HG02885 (cell line): ENCODE measurements at regions not wholly inside any gene's neighbourhood (a gene's known extent, or its start where the extent isn't known, plus 50 kb on each side); places are given as distances from the start of the nearest gene placed in this dataset.

Experiments
- ATAC-seq: cut with Tn5 transposase; IDR thresholded peaks from one replicate; pipeline ENCODE4 v1.9.1; 2021; ENCODE audit warnings: mild to moderate bottlenecking; ENCODE audit not compliant: unreplicated experiment, poor library complexity

DNA sequence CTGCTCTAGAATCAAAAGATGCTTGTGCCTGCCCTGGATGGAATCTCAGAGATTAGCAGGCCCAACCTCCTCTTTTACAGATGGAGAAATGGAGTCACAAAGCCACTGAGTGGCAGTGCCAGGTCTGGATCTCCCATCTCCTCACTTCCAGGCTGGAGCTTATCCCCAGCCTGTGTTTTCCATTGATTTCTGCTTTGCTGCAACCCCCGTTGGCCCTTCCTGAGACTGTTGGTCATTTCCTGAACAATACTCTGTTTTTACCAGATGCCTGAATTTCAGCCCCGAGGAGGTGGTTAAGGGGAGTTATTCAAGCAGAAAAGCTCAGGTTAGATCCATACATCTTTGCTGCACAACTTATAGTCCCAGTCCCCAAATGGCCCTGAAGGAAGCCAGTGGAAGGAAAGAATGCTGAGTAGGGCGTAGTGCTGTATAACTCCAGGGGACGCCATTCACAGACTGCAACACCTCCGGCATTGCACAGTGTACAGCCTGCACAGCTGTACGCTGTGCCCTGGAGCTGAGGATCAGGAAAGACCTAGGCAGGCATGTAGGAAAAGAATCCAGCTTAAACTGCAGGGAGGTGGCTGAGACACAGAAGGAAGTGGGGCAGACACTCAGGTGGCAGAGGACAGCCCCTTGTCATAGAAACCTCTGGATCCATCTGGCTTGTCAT, 77.5 kb downstream of the RPLP1 start:
- no peak for ATAC-seq

DNA sequence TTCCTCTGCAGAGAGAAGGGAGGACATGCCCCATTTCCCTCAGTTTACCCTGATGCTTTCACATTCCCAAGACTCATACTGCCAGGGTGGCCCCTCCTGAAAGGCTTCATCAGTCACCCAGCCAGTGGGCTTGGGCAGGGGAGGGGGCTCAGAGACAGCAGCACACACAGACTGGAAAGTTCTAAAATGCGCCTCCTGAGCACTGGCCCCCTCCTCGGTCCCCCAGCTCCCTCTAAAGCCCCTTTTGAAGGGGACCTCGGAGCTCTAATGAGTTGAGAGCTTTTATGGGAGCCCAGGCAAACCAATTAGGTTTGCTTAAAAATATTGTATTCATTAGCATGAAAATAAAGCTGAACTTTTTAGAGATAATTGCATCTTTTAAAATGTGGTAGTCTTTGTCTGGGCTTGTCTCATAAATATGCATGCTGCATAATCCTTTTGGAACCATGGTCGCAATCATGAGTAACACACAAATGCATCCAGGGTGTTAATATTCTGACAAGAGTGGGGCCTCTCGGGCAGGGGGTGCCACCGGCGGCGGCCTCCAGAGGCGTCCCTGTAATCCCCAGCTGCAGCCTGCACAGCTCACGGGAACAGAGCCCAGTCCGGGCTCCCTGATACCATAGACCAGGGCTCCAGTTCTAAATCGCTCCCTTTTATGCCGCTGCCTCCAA, 78.5 kb downstream of the RPLP1 start:
- no peak for ATAC-seq

- no peak for ATAC-seq
Observed at GRCh38 chr15:69531665-69532027, 79.0 kb downstream of the RPLP1 start.

- no peak for ATAC-seq
Observed at GRCh38 chr15:69532066-69532465, 79.4 kb downstream of the RPLP1 start.

DNA sequence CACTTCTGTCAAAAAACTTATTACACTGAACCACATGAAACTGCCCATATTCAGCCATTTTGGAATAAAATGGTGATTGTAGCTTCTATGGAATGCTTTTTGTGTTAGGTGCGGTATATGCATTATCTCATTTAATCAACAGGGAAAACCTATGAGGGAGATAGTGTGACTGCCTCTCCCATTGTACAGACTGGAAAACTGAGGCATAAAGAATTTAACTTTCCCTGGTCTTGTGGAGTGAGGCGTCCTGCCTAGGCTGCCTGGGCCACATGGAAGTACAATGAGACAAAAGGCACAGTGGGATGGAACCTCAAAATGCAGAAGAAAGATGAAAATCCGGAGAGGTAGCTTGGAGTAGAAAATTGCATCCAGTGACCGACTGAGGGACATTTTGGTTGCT, 80.2 kb downstream of the RPLP1 start:
- ATAC-seq = no peak

DNA sequence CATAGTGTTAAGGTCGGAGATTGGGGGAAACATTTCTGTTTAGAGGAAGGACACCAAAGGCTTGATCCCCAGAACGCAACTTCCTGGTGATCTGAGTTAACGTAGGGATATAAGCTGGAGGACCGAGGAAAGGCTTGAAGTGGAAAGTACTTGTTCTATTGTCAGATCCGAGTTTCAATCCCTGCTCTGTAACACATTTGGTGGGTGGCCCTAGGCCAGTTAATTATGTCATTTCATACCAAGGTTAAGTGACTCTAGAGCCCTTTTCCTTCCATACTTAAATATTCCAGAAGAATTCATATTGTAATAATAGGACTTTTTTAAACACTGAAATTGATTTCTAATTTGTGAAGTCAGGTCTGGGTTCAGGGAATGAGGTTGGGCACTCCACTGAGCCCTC, 80.9 kb downstream of the RPLP1 start:
- ATAC-seq = no peak

DNA sequence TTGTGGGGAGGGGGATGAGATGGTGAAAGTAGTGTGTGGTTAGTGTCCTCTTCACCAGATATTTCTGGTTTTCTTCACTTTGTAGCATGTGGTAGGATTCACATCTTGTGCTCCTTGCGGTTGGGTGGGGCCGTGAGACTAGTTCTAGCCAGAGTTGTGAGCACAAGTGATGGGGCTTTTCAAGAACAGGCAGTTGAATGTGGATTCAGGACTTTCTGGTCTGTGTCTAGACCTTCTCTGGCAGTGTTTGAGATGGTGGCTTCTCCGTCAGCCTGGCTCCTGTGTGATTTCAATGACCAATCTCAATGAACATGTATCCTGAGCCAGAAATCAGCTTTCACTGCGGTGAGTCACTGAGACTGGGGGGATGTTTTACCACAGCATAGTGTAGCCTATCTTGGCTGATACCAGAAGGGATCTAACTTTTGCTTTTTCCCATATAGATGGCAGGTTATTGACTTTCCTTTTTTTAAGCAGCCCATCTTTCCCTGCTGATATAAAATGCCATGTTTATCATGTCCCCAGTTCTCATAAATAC, 82.6 kb downstream of the RPLP1 start:
- no peak for ATAC-seq

DNA sequence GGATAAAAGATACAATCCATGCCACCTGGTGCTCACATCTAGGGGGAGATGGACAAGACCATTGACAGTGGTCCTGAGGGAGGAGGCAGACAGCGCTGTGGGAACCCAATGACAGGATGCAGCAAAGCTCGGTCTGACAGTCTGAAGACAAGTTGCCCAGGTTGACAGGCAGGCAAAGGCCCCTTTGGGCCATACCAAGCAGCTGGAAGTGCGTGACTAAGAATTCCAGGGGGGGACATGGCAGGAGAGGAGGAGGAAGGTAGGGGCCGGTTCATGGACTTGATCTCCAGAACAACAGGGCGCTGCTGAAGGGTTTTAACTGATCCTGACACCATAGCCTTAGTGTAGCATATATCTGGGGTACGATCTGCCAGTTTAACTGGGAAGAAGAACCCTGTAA, 83.4 kb downstream of the RPLP1 start:
- no peak for ATAC-seq

DNA sequence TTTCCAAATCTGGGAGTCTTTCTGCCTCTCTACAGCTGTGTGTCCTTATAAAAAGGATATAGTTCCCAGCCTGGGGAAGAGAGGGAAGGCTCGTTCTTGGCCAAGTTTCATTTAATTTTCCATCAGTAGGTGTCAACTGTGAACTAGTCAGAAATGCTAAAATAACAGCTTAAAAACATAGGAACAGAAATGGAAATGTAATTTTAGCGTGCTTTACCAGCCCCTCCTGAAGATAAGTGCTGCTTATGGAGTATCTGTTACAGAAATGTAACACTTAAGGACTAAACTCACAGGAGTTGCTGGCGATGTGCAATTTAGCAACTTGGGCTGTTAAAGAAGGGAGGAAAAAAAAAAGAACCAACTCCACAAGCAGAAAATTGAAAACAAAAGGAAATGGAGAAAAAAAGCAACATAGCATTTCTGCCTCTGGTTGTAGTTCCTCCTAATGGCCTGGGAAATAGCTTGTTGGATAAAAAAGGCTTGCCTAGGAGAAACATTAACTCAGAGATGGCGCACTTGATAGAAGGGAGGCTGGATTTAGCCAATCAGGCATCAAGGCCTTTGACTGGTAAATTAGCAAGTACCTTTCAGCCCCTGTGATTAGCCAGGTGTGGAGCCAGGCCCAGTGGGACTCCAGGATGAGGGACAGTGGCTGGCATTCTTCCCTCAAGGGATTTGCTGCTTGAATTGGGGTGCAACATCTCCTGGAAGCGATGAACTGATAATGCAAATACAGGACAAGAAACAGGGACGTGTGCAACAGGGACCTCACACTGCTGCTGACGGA, 84.3 kb downstream of the RPLP1 start:
- ATAC-seq = no peak

DNA sequence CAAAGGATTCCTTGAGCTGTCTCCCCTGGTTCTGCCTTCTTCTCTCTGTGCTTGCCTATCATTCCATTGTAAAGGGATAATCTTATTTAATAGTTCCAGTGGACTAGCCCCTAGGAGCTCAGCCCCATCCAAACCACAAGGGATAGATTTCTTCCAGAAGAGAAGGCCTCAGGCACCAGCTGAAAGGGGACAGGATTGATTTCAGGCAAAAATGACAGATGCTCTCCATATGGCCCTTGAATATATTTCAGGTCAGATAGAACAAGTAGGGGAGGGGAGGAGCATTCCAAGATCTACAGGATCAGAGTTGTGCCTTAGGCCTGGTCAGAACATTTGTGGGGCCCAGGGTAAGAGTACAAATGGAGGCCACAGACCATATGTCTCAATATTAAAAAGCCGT, 85.3 kb downstream of the RPLP1 start:
- ATAC-seq = no peak

- no peak for ATAC-seq
Observed at GRCh38 chr15:69538379-69538778, 85.8 kb downstream of the RPLP1 start.

- ATAC-seq = no peak
Observed at GRCh38 chr15:69539345-69539744, 86.7 kb downstream of the RPLP1 start.

- ATAC-seq = no peak
Observed at GRCh38 chr15:69540622-69541021, 88.0 kb downstream of the RPLP1 start.

GRCh38 chr15:69542028-69542427, 89.4 kb downstream of the RPLP1 start:
- no peak for ATAC-seq

- no peak for ATAC-seq
Observed at GRCh38 chr15:69543681-69544364, 91.2 kb downstream of the RPLP1 start.

- no peak for ATAC-seq
Observed at GRCh38 chr15:69544365-69545113, 91.9 kb downstream of the RPLP1 start.

DNA sequence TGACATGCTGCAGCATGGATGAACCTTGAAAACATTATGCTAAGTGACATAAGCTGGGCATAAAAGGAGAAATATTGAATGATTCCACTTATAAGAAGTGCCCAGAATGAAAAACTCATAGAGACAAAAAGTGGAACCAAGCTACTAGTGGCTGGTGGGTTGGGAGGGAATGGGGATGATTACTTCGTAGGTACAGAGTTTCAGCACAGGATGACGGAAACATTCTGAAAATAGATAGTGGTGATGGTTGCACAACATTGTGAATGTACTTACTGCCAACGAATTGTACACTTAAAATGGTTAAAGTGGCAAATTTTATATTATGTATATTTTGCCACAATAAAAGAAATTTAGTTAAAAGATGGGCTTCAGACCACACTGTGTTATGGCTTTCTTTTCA, 93.6 kb downstream of the RPLP1 start:
- no peak for ATAC-seq

DNA sequence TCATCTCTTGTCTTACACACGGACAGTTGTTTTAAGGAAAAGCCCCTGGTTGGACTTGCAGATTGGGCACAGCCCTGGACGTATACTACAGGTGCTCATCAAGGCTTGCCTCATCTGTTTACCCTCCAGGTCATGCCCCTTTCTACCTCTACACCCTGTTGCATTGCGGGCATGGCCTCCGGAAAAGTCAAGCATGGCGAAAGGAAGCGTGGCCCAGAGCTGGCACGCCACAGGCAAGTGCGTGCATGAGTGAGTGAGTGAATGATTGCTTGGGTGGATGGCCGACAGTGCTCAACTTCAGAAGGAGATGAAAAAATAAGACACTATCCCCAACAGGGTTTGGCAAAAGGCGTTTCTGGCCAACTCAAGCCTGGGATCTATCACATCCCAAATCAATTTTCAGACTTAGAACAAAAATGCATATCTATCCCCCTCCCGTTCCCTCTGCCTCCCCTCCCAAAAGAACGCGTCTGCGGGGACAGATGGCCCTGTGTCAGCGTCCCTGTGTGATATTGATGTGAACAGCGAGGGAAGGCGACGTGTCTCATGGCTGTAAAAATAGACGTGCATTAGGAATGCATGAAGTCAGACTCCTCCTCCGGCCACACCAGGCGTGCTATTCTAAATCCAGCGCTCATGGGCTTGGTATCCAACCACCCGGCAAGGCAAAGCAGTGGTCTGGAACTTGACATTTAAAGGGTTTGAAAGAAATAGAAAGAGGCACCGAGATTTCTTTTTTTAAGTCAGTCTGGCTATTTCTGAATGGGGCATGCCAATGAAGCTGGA, 96.0 kb downstream of the RPLP1 start:
- no peak for ATAC-seq

DNA sequence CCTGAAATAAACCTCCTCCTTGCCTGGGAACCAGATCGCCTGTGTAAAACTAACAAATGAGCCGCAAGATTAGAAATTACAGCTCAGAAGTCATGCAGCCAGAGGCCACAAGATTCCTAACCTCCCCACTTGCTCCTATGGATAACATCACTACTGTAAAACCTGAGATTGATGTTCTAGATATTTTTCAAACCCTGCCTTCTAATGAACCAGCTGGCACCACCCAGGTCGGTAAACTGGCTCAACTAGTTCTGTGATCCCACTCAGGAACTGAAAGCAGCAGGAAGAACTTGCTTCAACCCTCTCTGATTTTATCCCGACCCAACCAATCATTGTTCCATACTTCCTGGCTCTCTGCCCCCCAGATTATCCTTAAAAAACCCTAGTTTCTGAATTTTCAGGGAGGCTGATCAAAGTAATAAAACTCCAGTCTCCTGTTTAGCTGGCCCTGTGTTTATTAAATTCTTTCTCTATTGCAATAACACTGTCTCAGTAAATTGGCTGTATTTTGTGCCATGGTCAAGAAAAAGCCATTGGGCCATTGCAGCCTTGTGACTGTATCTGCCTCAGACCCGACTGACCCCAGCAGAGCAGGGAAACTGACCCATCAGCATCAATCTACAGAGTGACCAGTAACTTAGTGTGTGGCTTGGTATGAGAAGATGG, 98.9 kb downstream of the RPLP1 start:
- ATAC-seq = no peak
